ENCODE measurements at regions not wholly inside any gene's neighbourhood (a gene's known extent, or its start where the extent isn't known, plus 50 kb on each side); places are given as distances from the start of the nearest gene placed in this dataset.

DNA sequence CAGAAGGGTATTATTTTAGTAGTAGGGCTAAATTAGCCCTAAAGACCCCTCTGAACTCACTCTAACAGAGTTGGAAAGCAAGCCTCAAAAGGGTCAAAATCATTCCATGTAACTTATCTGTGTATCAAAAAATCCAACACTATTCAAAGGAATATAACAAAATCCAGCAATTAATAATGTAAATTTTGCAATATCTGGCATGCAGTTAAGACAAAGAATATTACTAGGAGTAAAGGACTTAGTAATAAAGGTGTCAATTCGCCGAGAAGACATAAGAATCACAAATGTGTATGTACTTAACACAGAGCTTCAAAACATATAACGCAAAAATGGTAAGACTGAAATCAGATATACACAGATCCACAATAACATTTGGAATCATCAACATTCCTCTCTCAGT, 71.2 kb upstream of the PFN2 start:
- TF ChIP-seq, protein P1, sequence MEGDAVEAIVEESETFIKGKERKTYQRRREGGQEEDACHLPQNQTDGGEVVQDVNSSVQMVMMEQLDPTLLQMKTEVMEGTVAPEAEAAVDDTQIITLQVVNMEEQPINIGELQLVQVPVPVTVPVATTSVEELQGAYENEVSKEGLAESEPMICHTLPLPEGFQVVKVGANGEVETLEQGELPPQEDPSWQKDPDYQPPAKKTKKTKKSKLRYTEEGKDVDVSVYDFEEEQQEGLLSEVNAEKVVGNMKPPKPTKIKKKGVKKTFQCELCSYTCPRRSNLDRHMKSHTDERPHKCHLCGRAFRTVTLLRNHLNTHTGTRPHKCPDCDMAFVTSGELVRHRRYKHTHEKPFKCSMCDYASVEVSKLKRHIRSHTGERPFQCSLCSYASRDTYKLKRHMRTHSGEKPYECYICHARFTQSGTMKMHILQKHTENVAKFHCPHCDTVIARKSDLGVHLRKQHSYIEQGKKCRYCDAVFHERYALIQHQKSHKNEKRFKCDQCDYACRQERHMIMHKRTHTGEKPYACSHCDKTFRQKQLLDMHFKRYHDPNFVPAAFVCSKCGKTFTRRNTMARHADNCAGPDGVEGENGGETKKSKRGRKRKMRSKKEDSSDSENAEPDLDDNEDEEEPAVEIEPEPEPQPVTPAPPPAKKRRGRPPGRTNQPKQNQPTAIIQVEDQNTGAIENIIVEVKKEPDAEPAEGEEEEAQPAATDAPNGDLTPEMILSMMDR (conservative IDR thresholded peaks at IDR 0.05): no peak
- TF ChIP-seq ZFX (IDR thresholded peaks at IDR 0.05): no peak

All from C4-2B (cell line).